GM12878 (cell line): ENCODE measurements at regions not wholly inside any gene's neighbourhood (a gene's known extent, or its start where the extent isn't known, plus 50 kb on each side); places are given as distances from the start of the nearest gene placed in this dataset.

Experiments used
- BRCA1 ChIP-seq: IDR thresholded peaks from 2 replicates; pipeline ENCODE4 v1.6.1; 2011; ENCODE audit warnings: low read depth, low read length, improper control_type of control experiment
- CBX5 ChIP-seq: sonication (generic); IDR thresholded peaks from 2 replicates; pipeline ENCODE4 v1.6.1; 2016; ENCODE audit warnings: low read depth, moderate library complexity, mild to moderate bottlenecking, inconsistent platforms
- EED ChIP-seq: sonication (generic); IDR thresholded peaks from 2 replicates; pipeline ENCODE4 v1.6.1; 2016; ENCODE audit warnings: antibody characterized with exemption, low read depth
- ESRRA ChIP-seq: IDR thresholded peaks from 2 replicates; pipeline ENCODE4 v1.6.1; 2012; ENCODE audit warnings: mild to moderate bottlenecking, low read length, improper control_type of control experiment
- EZH2 ChIP-seq: IDR thresholded peaks from 2 replicates; pipeline ENCODE4 v1.6.1; 2012; ENCODE audit warnings: low read depth, mild to moderate bottlenecking, control low read depth, inconsistent platforms, low read length, borderline replicate concordance; ENCODE audit not compliant: control insufficient read depth
- NFXL1 ChIP-seq: fragments of 450-650 bp; IDR thresholded peaks from 2 replicates; pipeline ENCODE4 v1.6.1; 2017; ENCODE audit warnings: antibody characterized with exemption, mild to moderate bottlenecking, borderline replicate concordance
- NFYA ChIP-seq: IDR thresholded peaks from 2 replicates; pipeline ENCODE4 v1.6.1; 2011; ENCODE audit warnings: low read depth, mild to moderate bottlenecking, low read length, improper control_type of control experiment, borderline replicate concordance
- NR2C1 ChIP-seq: fragments of 450-650 bp; IDR thresholded peaks from 2 replicates; pipeline ENCODE4 v1.6.1; 2017; ENCODE audit warnings: antibody characterized with exemption, mild to moderate bottlenecking, moderate library complexity
- NR2F1 ChIP-seq: fragments of 450-650 bp; conservative IDR thresholded peaks from 2 replicates; pipeline ENCODE4 v1.6.1; 2017; ENCODE audit warnings: mild to moderate bottlenecking
- NRF1 ChIP-seq: conservative IDR thresholded peaks from 2 replicates; pipeline ENCODE4 v1.6.1; 2011; ENCODE audit warnings: mild to moderate bottlenecking, low read depth, low read length, improper control_type of control experiment
- PKNOX1 ChIP-seq: fragments of 450-650 bp; IDR thresholded peaks from 2 replicates; pipeline ENCODE4 v1.6.1; 2016; ENCODE audit warnings: mild to moderate bottlenecking
- PML ChIP-seq: IDR thresholded peaks from 2 replicates; pipeline ENCODE4 v1.6.1; 2012; ENCODE audit warnings: low read length, inconsistent platforms
- RFX5 ChIP-seq: IDR thresholded peaks from 2 replicates; pipeline ENCODE4 v1.6.1; 2011; ENCODE audit warnings: low read depth, low read length, improper control_type of control experiment
- SIX5 ChIP-seq: IDR thresholded peaks from 2 replicates; pipeline ENCODE4 v1.6.1; 2011; ENCODE audit warnings: mild to moderate bottlenecking, low read depth, low read length, moderate library complexity; ENCODE audit not compliant: severe bottlenecking
- SMAD1 ChIP-seq: fragments of 450-650 bp; IDR thresholded peaks from 2 replicates; pipeline ENCODE4 v1.6.1; 2018; ENCODE audit warnings: mild to moderate bottlenecking, low read depth; ENCODE audit not compliant: partially characterized antibody
- SMAD5 ChIP-seq: IDR thresholded peaks from 2 replicates; pipeline ENCODE4 v1.6.1; 2016; ENCODE audit warnings: antibody characterized with exemption, low read depth
- SP1 ChIP-seq: IDR thresholded peaks from one replicate; pipeline ENCODE4 v1.6.1; 2011; ENCODE audit warnings: low read depth, low read length
- SREBF2 ChIP-seq: IDR thresholded peaks from 2 replicates; pipeline ENCODE4 v1.6.1; 2012; ENCODE audit warnings: mild to moderate bottlenecking, low read length
- TCF3 ChIP-seq: IDR thresholded peaks from 2 replicates; pipeline ENCODE4 v1.6.1; 2012; ENCODE audit warnings: low read depth, mild to moderate bottlenecking, low read length, borderline replicate concordance; ENCODE audit not compliant: insufficient read depth
- TCF7 ChIP-seq: IDR thresholded peaks from 2 replicates; pipeline ENCODE4 v1.6.1; 2014; ENCODE audit warnings: antibody characterized with exemption, borderline replicate concordance
- ZBED1 ChIP-seq: IDR thresholded peaks from 2 replicates; pipeline ENCODE4 v1.6.1; 2016; ENCODE audit warnings: borderline replicate concordance
- ZNF274 ChIP-seq: IDR thresholded peaks from one replicate; pipeline ENCODE4 v1.8.0; 2011; ENCODE audit not compliant: insufficient read length, insufficient read depth
- ZNF592 ChIP-seq: fragments of 450-650 bp; IDR thresholded peaks from 2 replicates; pipeline ENCODE4 v1.6.1; 2017; ENCODE audit warnings: mild to moderate bottlenecking, moderate library complexity
- TF ChIP-seq, protein P1 (sequence below): fragments of 450-650 bp; formaldehyde crosslinking; IDR thresholded peaks from 2 replicates; pipeline ENCODE4 v1.4.0; 2020; ENCODE audit warnings: mild to moderate bottlenecking, moderate library complexity

- no peak for TF ChIP-seq NRF1
- peak; percentile 83; the same call in 1 of the 2 replicates for TF ChIP-seq PML
- peak; percentile 89 for TF ChIP-seq EED
- no peak for TF ChIP-seq SMAD5
- no peak for TF ChIP-seq RFX5
- 0 out of 2 replicates have a peak, but pooled peaks have one; percentile 87 for TF ChIP-seq CBX5
- TF ChIP-seq NFYA, result no peak
- no peak for TF ChIP-seq SREBF2
- peak; percentile 86 for TF ChIP-seq ZBED1
- no peak for TF ChIP-seq EZH2
- TF ChIP-seq ZNF274, result no peak
- TF ChIP-seq NR2C1, result no peak
- no peak for TF ChIP-seq ESRRA
- TF ChIP-seq PKNOX1, result peak; percentile 74
- TF ChIP-seq, protein P1, sequence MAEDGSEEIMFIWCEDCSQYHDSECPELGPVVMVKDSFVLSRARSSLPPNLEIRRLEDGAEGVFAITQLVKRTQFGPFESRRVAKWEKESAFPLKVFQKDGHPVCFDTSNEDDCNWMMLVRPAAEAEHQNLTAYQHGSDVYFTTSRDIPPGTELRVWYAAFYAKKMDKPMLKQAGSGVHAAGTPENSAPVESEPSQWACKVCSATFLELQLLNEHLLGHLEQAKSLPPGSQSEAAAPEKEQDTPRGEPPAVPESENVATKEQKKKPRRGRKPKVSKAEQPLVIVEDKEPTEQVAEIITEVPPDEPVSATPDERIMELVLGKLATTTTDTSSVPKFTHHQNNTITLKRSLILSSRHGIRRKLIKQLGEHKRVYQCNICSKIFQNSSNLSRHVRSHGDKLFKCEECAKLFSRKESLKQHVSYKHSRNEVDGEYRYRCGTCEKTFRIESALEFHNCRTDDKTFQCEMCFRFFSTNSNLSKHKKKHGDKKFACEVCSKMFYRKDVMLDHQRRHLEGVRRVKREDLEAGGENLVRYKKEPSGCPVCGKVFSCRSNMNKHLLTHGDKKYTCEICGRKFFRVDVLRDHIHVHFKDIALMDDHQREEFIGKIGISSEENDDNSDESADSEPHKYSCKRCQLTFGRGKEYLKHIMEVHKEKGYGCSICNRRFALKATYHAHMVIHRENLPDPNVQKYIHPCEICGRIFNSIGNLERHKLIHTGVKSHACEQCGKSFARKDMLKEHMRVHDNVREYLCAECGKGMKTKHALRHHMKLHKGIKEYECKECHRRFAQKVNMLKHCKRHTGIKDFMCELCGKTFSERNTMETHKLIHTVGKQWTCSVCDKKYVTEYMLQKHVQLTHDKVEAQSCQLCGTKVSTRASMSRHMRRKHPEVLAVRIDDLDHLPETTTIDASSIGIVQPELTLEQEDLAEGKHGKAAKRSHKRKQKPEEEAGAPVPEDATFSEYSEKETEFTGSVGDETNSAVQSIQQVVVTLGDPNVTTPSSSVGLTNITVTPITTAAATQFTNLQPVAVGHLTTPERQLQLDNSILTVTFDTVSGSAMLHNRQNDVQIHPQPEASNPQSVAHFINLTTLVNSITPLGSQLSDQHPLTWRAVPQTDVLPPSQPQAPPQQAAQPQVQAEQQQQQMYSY (CRISPR knock-in tag), result peak; percentile 54; the same call in 1 of the 2 replicates
- TF ChIP-seq BRCA1, result no peak
- peak; percentile 74 for TF ChIP-seq SP1
- TF ChIP-seq TCF3, result peak; percentile 91
- TF ChIP-seq TCF7, result no peak
- TF ChIP-seq SIX5, result no peak
- peak; percentile 93 for TF ChIP-seq SMAD1
- TF ChIP-seq ZNF592, result peak; percentile 59
- no peak for TF ChIP-seq NFXL1
- peak; percentile 96 for TF ChIP-seq NR2F1
These were observed 127.9 kb upstream of the LGALSL start (continued) for GRCh38 chr2:64325852-64326577.
